Erythroblast (primary cell): ENCODE measurements at regions not wholly inside any gene's neighbourhood (a gene's known extent, or its start where the extent isn't known, plus 50 kb on each side); places are given as distances from the start of the nearest gene placed in this dataset.

Experiments used
- GATA1 ChIP-seq: IDR thresholded peaks from 2 replicates; pipeline ENCODE4 v1.6.1; 2011; ENCODE audit warnings: low read depth, mild to moderate bottlenecking, control low read depth, low read length, moderate library complexity
- POLR2A ChIP-seq: IDR thresholded peaks from 2 replicates; pipeline ENCODE4 v1.6.1; 2011; ENCODE audit warnings: mild to moderate bottlenecking, low read length

DNA sequence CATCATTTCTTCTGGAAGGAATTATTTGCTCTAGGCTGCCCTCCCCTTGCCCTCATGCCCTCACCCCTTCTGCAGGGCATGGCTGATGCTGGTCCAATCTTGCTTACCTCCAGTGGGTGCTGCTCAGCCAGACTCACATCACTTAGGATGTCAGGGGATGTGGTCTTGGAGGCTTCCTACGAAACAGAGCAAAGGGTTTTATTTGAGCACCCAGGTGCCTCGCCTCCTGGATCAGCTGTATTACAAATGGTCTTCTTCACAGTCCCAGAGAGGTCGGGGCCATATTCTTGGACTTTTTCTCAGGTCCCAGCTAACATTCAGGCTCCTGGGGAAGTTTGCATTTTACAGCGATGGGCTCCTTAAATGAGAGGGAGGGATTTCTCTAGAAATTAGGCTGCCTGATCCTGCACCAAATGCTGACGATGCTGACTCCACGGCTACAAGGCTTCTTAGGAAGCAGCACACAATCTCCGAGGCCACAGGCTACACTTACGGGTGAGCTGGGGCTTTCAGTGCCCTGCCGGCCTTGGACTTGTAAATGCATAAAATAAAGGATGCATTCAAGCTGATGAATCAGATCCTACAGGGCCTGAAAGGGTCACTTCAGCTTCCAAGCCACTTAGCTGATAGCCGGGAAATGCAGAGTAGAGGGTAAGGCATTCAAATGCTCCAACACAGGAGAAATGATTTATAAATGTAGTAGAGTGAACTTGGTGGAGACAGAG is 159.8 kb upstream of the ECI2 start:
- no peak for TF ChIP-seq POLR2A
- no peak for TF ChIP-seq GATA1
